Gastrocnemius medialis (tissue), 4 donors: ENCODE measurements at regions not wholly inside any gene's neighbourhood (a gene's known extent, or its start where the extent isn't known, plus 50 kb on each side); places are given as distances from the start of the nearest gene placed in this dataset.

Experiments used
- POLR2A ChIP-seq, 2 donors: fragments of 450-650 bp; IDR thresholded peaks; one replicate each; pipeline ENCODE4 v1.6.1; 2017; ENCODE audit warnings: antibody characterized with exemption in 2 of 2, mild to moderate bottlenecking in 2 of 2, moderate library complexity in 2 of 2
- TF ChIP-seq, protein P1 (sequence below), 5 experiments: fragments of 450-650 bp in 3 of 5; fragments of 200-600 bp in 2 of 5; sonication (generic) in 2 of 5; IDR thresholded peaks in 4 of 5; conservative IDR thresholded peaks in 1 of 5; 1 replicate in 4 of 5; 2 replicates in 1 of 5; pipeline ENCODE4 v1.5.1; 2016 to 2019; ENCODE audit warnings: antibody characterized with exemption in 5 of 5, mild to moderate bottlenecking in 3 of 5, moderate library complexity in 3 of 5

DNA sequence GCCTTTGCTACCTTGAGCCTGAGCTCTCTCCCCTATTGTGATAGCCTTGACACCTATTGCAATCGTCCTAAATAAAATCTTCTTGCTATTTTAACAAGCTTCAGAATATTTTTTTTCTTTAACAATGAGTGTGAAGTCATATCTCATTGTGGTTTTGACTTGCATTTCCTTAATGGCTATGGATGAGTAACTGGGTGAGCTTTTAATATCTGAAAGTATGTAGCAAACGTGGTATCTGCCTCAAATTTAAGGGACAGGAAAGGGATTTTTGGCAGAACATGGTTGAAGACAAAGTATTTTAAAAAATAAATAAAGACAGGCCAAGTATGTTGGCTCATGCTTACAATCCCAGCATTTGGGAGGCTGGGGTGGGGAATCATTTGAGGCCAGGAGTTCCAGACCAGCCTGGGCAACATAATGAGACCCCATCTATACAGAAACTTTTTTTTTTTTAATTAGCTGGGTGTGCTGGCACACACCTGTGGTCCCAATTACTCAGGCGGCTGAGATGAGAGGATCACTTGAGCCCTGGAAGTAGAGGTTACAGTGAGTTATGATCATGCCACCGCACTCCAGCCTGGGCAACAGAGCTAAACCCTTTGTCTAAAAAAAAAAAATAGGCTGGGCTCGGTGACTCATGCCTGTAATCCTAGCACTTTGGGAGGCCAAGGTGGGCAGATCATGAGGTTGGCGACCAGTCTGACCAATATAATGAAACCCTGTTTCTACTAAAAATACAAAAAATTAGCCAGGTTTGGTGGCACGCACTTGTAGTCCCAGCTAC lies 319.3 kb upstream of the NRP1 start:
- TF ChIP-seq, protein P1, sequence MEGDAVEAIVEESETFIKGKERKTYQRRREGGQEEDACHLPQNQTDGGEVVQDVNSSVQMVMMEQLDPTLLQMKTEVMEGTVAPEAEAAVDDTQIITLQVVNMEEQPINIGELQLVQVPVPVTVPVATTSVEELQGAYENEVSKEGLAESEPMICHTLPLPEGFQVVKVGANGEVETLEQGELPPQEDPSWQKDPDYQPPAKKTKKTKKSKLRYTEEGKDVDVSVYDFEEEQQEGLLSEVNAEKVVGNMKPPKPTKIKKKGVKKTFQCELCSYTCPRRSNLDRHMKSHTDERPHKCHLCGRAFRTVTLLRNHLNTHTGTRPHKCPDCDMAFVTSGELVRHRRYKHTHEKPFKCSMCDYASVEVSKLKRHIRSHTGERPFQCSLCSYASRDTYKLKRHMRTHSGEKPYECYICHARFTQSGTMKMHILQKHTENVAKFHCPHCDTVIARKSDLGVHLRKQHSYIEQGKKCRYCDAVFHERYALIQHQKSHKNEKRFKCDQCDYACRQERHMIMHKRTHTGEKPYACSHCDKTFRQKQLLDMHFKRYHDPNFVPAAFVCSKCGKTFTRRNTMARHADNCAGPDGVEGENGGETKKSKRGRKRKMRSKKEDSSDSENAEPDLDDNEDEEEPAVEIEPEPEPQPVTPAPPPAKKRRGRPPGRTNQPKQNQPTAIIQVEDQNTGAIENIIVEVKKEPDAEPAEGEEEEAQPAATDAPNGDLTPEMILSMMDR (IDR thresholded peaks at IDR 0.05 in 4 of 5, conservative IDR thresholded peaks at IDR 0.05 in 1 of 5) = no peak
- TF ChIP-seq POLR2A (IDR thresholded peaks at IDR 0.05) = no peak
